ENCODE measurements at regions not wholly inside any gene's neighbourhood (a gene's known extent, or its start where the extent isn't known, plus 50 kb on each side); places are given as distances from the start of the nearest gene placed in this dataset.

DNA sequence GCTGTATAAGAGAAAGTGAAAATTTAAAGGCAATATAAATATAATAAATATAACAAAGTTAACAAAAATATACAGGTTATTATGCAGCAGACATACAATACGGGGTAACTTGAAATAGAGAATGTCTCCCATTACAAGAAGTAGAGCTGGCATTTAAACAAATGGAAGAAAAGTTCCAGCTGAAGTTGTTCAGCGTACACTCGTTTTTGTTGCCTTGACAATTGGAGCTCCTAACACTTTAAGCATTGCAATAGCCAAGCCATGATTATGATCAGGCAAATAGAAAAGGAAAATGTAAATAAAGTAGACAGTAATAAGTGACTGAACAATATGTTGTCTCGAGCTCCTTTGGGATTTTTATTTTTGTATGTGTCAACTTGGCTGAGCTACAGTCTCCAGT lies 737.8 kb upstream of the CELF2 start:
- H3K27me3 ChIP-seq (ENCODE audit: insufficient read depth, low read length) = no peaks in the 10 kb centered on the region
- no peak overlapping the region for H3K14ac ChIP-seq (ENCODE audit: low read length)
- H2BK5ac ChIP-seq (ENCODE audit: low read depth, low read length, poor library complexity) = no peak overlapping the region
- no peaks in the 10 kb centered on the region for H3K4me1 ChIP-seq (ENCODE audit: control insufficient read depth in 1 of 2, insufficient read depth in 2 of 2, low read length in 2 of 2)
- H3K79me2 ChIP-seq (ENCODE audit: control insufficient read depth, insufficient read depth, low read length, poor library complexity) = no peaks in the 10 kb centered on the region
- no peak overlapping the region for H4K12ac ChIP-seq (ENCODE audit: low read depth, low read length)
- no peak for DNase-seq
- no peak overlapping the region for H2AK5ac ChIP-seq (ENCODE audit: low read length)
- no peak overlapping the region for H2BK120ac ChIP-seq (ENCODE audit: insufficient read depth, low read length, poor library complexity)
- H3K4ac ChIP-seq (ENCODE audit: low read depth, low read length) = no peak overlapping the region
- H3K27ac ChIP-seq (ENCODE audit: low read depth, low read length) = no peak overlapping the region
- H3K4me2 ChIP-seq (ENCODE audit: low read length) = no peak overlapping the region
- H3K9me3 ChIP-seq (ENCODE audit: insufficient read depth, low read depth, low read length) = no peaks in the 10 kb centered on the region
- no peak overlapping the region for H4K8ac ChIP-seq (ENCODE audit: low read depth, low read length)
- no peak overlapping the region for H2AFZ ChIP-seq (ENCODE audit: insufficient read depth, low read length, poor library complexity)
- no peaks in the 10 kb centered on the region for H3K79me1 ChIP-seq (ENCODE audit: low read length)
- H4K91ac ChIP-seq (ENCODE audit: low read depth, low read length) = no peak overlapping the region
- H3K36me3 ChIP-seq (ENCODE audit: control insufficient read depth in 1 of 2, insufficient read depth in 2 of 2, low read length in 2 of 2) = no peaks in the 10 kb centered on the region
- H3K4me3 ChIP-seq (ENCODE audit: low read depth, low read length) = no peak overlapping the region
- H3K9ac ChIP-seq (ENCODE audit: low read length) = no peak overlapping the region
- H2BK12ac ChIP-seq (ENCODE audit: low read length) = no peak overlapping the region
- H3K23ac ChIP-seq (ENCODE audit: low read length) = no peak overlapping the region
- no peak overlapping the region for H3K18ac ChIP-seq (ENCODE audit: low read length)
- no CpG with 5 or more reads among the region's 4 CpGs for WGBS (ENCODE audit: extremely low coverage, insufficient coverage, insufficient read length)

DNA sequence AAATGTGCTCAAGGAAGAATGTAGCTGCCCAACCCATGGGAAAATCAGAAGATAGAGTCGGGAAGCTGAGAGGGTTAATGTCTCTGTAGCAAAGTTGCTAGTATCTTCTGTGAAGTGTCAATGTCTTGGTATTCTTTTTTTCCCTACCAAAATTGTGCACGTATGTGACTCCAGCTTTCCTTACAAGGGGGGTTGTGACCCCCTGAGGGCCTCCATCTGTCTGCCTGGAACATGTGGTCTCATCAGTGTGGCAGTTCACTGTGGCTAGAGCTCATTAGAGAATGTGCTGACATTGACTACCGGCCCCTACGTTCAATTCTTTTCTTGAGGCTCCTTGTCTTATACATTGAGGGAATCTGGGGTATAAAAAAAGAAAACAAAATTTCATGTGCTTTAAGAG lies 725.2 kb upstream of the CELF2 start:
- H3K27me3 ChIP-seq (ENCODE audit: insufficient read depth, low read length) = no peaks in the 10 kb centered on the region
- H3K79me1 ChIP-seq (ENCODE audit: low read length) = no peaks in the 10 kb centered on the region
- H3K23ac ChIP-seq (ENCODE audit: low read length) = no peak overlapping the region
- no peak overlapping the region for H3K9ac ChIP-seq (ENCODE audit: low read length)
- no peaks in the 10 kb centered on the region for H3K9me3 ChIP-seq (ENCODE audit: insufficient read depth, low read depth, low read length)
- H3K4me3 ChIP-seq (ENCODE audit: low read depth, low read length) = no peak overlapping the region
- H2AK5ac ChIP-seq (ENCODE audit: low read length) = no peak overlapping the region
- no peak overlapping the region for H2AFZ ChIP-seq (ENCODE audit: insufficient read depth, low read length, poor library complexity)
- no peak overlapping the region for H2BK120ac ChIP-seq (ENCODE audit: insufficient read depth, low read length, poor library complexity)
- H3K4me1 ChIP-seq (ENCODE audit: control insufficient read depth in 1 of 2, insufficient read depth in 2 of 2, low read length in 2 of 2) = no peaks in the 10 kb centered on the region
- H3K18ac ChIP-seq (ENCODE audit: low read length) = no peak overlapping the region
- no peak overlapping the region for H4K8ac ChIP-seq (ENCODE audit: low read depth, low read length)
- H3K4me2 ChIP-seq (ENCODE audit: low read length) = no peak overlapping the region
- H3K27ac ChIP-seq (ENCODE audit: low read depth, low read length) = no peak overlapping the region
- DNase-seq = no peak
- no peak overlapping the region for H4K91ac ChIP-seq (ENCODE audit: low read depth, low read length)
- H3K36me3 ChIP-seq (ENCODE audit: control insufficient read depth in 1 of 2, insufficient read depth in 2 of 2, low read length in 2 of 2) = no peaks in the 10 kb centered on the region
- H3K14ac ChIP-seq (ENCODE audit: low read length) = no peak overlapping the region
- WGBS (ENCODE audit: extremely low coverage, insufficient coverage, insufficient read length) = no CpG with 5 or more reads among the region's 4 CpGs
- no peaks in the 10 kb centered on the region for H3K79me2 ChIP-seq (ENCODE audit: control insufficient read depth, insufficient read depth, low read length, poor library complexity)
- no peak overlapping the region for H2BK12ac ChIP-seq (ENCODE audit: low read length)
- no peak overlapping the region for H2BK5ac ChIP-seq (ENCODE audit: low read depth, low read length, poor library complexity)
- no peak overlapping the region for H4K12ac ChIP-seq (ENCODE audit: low read depth, low read length)
- H3K4ac ChIP-seq (ENCODE audit: low read depth, low read length) = no peak overlapping the region

GRCh38 chr10:10293041-10293440 lies 724.6 kb upstream of the CELF2 start:
- Histone ChIP-seq H3K9ac (ENCODE audit: low read length) (no peak overlapping the region), H4K91ac (ENCODE audit: low read depth, low read length) (no peak overlapping the region), H2BK12ac (ENCODE audit: low read length) (no peak overlapping the region), H3K9me3 (ENCODE audit: insufficient read depth, low read depth, low read length) (no peaks in the 10 kb centered on the region), H3K36me3 (ENCODE audit: control insufficient read depth in 1 of 2, insufficient read depth in 2 of 2, low read length in 2 of 2) (no peaks in the 10 kb centered on the region), H3K4me3 (ENCODE audit: low read depth, low read length) (no peak overlapping the region), H3K4me2 (ENCODE audit: low read length) (no peak overlapping the region), H3K4ac (ENCODE audit: low read depth, low read length) (no peak overlapping the region), H3K18ac (ENCODE audit: low read length) (no peak overlapping the region), H3K27me3 (ENCODE audit: insufficient read depth, low read length) (no peaks in the 10 kb centered on the region), H3K27ac (ENCODE audit: low read depth, low read length) (no peak overlapping the region), H3K23ac (ENCODE audit: low read length) (no peak overlapping the region), H3K79me2 (ENCODE audit: control insufficient read depth, insufficient read depth, low read length, poor library complexity) (no peaks in the 10 kb centered on the region), H4K8ac (ENCODE audit: low read depth, low read length) (no peak overlapping the region), H3K4me1 (ENCODE audit: control insufficient read depth in 1 of 2, insufficient read depth in 2 of 2, low read length in 2 of 2) (no peaks in the 10 kb centered on the region), H3K79me1 (ENCODE audit: low read length) (no peaks in the 10 kb centered on the region), H4K12ac (ENCODE audit: low read depth, low read length) (no peak overlapping the region), H2AFZ (ENCODE audit: insufficient read depth, low read length, poor library complexity) (no peak overlapping the region), H2AK5ac (ENCODE audit: low read length) (no peak overlapping the region), H2BK5ac (ENCODE audit: low read depth, low read length, poor library complexity) (no peak overlapping the region), H3K14ac (ENCODE audit: low read length) (no peak overlapping the region), H2BK120ac (ENCODE audit: insufficient read depth, low read length, poor library complexity) (no peak overlapping the region)
- no CpG with 5 or more reads among the region's 1 CpG for WGBS (ENCODE audit: extremely low coverage, insufficient coverage, insufficient read length)
- DNase-seq = no peak

DNA sequence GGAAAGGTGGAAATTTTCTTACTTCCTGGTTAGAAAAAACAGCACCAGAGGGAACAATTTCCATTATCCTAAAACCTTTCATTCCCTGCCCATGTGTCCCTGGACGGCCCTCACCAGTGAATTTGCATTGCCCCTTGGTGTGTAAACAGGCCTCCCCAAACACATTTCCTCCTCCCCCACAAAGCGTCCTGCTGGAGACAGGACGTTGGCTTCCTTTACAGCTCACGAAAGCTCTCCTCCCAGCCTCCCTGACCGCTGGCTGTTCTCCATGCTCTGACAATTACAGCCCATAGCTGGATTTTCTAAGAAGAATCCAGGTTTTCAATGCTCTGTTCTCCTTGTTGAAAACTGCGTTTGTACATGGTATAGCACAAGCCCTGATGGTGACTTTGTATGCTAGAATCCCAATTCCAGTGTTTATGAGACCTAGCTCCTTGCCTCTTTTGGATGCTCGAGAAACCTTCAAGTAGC lies 724.2 kb upstream of the CELF2 start:
- Histone ChIP-seq H2BK120ac (ENCODE audit: insufficient read depth, low read length, poor library complexity) (no peak overlapping the region), H2BK5ac (ENCODE audit: low read depth, low read length, poor library complexity) (no peak overlapping the region), H3K23ac (ENCODE audit: low read length) (no peak overlapping the region), H4K12ac (ENCODE audit: low read depth, low read length) (no peak overlapping the region), H4K91ac (ENCODE audit: low read depth, low read length) (no peak overlapping the region), H3K79me2 (ENCODE audit: control insufficient read depth, insufficient read depth, low read length, poor library complexity) (no peaks in the 10 kb centered on the region), H3K4me1 (ENCODE audit: control insufficient read depth in 1 of 2, insufficient read depth in 2 of 2, low read length in 2 of 2) (no peaks in the 10 kb centered on the region), H3K27me3 (ENCODE audit: insufficient read depth, low read length) (no peaks in the 10 kb centered on the region), H3K18ac (ENCODE audit: low read length) (no peak overlapping the region), H3K14ac (ENCODE audit: low read length) (no peak overlapping the region), H2AFZ (ENCODE audit: insufficient read depth, low read length, poor library complexity) (no peak overlapping the region), H3K36me3 (ENCODE audit: control insufficient read depth in 1 of 2, insufficient read depth in 2 of 2, low read length in 2 of 2) (no peaks in the 10 kb centered on the region), H2BK12ac (ENCODE audit: low read length) (no peak overlapping the region), H3K9ac (ENCODE audit: low read length) (no peak overlapping the region), H2AK5ac (ENCODE audit: low read length) (no peak overlapping the region), H4K8ac (ENCODE audit: low read depth, low read length) (no peak overlapping the region), H3K4me3 (ENCODE audit: low read depth, low read length) (no peak overlapping the region), H3K9me3 (ENCODE audit: insufficient read depth, low read depth, low read length) (no peaks in the 10 kb centered on the region), H3K4me2 (ENCODE audit: low read length) (no peak overlapping the region), H3K79me1 (ENCODE audit: low read length) (no peaks in the 10 kb centered on the region), H3K27ac (ENCODE audit: low read depth, low read length) (no peak overlapping the region), H3K4ac (ENCODE audit: low read depth, low read length) (no peak overlapping the region)
- DNase-seq = no peak
- WGBS (ENCODE audit: extremely low coverage, insufficient coverage, insufficient read length) = no CpG with 5 or more reads among the region's 7 CpGs
